GM18507 (cell line): ENCODE measurements at regions not wholly inside any gene's neighbourhood (a gene's known extent, or its start where the extent isn't known, plus 50 kb on each side); places are given as distances from the start of the nearest gene placed in this dataset.

Experiments used
- DNase-seq: peaks from one replicate; pipeline ENCODE4 v3.0.0; 2011; ENCODE audit warnings: low read depth; ENCODE audit not compliant: insufficient read length; ENCODE audit errors: extremely low spot score
- FAIRE-seq: peaks from 2 replicates; lab custom pipeline; 2011; peaks lifted over from hg19 to GRCh38; lab: Jason Lieb, UNC

DNA sequence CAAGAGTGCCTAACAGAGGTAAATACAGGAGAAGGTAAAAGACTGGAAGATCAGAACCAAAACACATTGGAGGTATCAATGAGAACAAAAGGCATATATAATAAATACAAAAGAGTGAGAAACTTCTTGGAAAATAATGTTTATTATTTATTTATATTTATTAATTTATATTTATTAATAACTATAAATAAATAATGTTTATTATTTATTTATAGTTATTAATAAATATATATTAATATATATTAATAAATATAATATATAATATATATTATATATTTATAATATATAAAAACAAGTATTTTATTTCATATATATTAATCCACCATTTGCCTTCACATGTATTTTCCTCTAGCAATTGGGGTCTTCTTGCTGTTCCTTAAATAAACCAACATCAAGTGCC lies 391.9 kb downstream of the GPATCH2 start:
- no peak for FAIRE-seq

DNA sequence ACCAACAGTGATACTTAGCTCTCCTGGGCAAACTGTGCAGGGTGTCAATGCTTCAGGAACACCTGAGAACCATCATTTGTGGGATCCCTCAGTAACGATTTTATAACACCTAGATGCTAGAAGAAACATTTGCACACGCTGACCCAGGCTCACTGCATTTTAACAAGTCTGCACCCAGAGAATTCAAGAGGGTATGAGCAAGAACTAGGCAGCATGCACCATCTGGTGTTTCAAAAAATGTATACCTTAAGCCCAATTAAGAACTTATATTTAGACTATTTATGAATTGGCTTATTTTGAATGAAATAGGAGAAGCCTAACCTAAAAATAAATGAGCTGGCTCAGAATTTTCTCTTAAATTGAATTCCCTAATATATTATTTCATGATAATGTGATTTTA lies 400.5 kb downstream of the GPATCH2 start:
- DNase-seq (no peak), FAIRE-seq (no peak)

More for the DNA sequence above, 391.9 kb downstream of the GPATCH2 start:
- DNase-seq, result no peak

GRCh38 chr1:217228689-217229088 lies 402.2 kb downstream of the GPATCH2 start:
- DNase-seq, result no peak
- no peak for FAIRE-seq

DNA sequence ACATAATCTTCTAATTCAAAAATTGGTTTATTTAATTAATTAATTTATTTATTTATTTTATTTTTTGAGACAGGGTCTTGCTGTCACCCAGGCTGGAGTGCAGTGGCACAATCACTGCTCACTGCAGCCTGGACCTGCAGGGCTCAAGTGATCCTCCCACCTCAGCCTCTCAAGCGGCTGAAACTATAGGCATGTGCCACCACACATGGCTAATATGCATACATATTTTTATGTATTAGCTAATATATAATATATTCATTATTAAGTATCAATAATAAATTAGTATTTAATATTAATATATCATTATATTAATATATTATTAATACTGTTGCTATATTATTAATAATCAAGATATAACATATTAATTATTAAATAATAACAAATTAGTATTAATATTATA lies 406.7 kb downstream of the GPATCH2 start:
- FAIRE-seq, result no peak
- DNase-seq, result no peak

DNA sequence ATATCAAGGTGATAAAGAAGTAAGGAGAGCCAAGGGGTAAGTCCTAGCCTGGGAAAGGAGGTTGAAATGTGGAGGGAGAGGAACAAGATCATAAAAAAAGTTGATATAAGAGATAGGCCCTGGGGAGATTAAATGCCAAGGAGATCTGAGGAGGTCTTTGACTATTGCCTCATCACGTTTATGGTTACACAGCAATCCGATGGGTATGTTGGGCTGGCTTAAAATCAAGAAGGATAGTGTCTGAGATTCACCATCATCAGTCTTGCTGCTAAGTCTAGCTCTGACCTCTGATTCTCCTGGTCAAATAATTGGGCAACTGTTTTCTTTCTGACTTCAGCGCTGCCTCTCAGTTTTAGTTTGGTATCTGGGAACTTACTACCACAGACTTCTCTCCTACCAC lies 416.3 kb downstream of the GPATCH2 start:
- DNase-seq, result no peak

GRCh38 chr1:217211486-217211885 lies 419.4 kb downstream of the GPATCH2 start:
- no peak for DNase-seq
- no peak for FAIRE-seq

More for the DNA sequence above, 416.3 kb downstream of the GPATCH2 start:
- FAIRE-seq, result no peak

DNA sequence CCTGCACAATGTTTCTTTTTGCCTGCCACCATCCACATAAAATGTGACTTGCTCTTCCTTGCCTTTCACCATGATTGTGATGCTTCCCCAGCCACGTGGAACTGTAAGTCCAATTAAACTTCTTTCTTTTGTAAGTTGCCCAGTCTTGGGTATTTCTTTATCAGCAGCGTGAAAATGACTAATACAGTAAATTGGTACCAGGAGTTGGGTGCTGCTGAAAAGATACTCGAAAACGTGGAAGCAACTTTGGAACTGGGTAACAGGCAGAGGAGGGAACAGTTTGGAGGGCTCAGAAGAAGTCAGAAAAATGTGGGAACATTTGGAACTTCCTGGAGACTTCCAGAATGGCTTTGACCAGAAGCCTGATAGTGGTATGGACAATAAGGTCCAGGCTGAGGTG lies 425.3 kb downstream of the GPATCH2 start:
- DNase-seq, result no peak
- FAIRE-seq, result no peak

- FAIRE-seq (no peak), DNase-seq (no peak)
Measured at GRCh38 chr1:217196616-217197015, 434.3 kb downstream of the GPATCH2 start.

DNA sequence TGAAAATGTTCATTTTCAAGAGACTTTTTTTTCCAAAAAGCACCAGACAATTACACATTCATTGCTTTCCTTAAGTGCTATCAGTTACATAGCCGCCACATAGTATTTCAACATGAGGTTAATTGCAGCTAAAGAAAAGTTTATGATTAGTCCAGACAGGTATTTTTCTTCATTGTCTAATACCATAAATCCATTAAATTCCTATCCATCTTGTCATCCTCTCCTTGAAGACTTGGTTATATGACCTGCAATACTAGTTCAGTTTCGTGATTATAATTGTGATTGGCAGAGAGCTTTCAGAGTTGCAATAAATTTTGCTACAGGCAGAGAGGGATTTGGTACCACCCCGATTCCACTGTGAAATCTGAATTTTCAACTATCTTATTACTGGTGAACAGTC lies 437.7 kb downstream of the GPATCH2 start:
- FAIRE-seq (no peak), DNase-seq (no peak)

DNA sequence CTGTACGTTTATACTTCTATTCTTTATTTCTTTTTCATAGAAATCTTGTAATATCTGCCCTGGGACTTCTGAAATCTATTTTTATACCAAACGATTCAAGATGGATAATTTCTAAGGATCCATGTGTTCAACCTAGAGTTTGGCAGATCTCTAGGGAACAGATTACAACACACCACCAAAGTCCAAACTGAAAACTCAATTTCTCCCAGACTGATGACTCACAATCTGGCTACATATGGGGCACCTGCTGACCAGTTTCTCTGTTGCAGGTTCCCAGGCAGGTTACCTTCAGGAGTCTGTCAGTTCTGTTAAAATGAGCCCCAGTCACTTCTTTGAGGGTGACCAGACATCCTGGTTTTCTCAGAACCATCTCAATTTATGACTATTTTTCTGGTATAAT lies 439.4 kb downstream of the GPATCH2 start:
- DNase-seq, result no peak
- FAIRE-seq, result no peak

DNA sequence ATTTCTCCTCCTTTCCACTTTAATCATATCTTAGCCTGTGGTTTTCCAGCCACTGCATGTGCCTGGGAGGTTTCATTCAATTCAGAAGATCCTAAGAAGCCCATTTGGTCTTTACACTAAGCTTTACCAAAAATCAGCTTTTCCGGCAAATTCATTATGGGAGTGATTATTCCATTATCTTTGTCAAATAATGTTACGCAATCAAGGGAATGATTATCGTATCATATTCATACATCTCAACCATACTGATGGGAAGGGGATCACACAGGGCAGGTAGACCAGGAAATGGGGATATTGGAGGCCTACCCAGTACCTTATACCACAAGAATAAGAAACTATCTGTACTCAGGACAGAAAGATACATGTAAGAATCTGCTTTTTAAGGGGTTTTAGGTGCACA lies 440.5 kb downstream of the GPATCH2 start:
- DNase-seq, result no peak
- FAIRE-seq, result no peak

DNA sequence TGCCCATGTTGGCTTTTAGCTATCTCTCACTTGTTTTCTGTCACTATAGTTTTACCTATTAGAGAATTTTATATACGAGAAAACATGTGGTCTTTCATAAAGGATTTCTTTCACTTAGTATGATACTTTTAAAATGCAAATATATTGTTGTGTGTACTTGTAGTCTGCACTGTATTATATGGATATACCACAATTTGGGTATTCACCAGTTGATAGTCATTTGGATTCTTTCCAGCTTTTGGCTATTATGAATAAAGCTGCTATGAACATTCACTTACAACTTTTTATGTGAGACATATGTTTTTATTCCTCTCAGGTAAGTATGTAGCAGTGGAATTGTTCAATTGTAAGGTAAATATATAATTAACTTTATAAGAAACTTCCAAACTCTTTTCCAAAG lies 441.5 kb downstream of the GPATCH2 start:
- FAIRE-seq (no peak), DNase-seq (no peak)

DNA sequence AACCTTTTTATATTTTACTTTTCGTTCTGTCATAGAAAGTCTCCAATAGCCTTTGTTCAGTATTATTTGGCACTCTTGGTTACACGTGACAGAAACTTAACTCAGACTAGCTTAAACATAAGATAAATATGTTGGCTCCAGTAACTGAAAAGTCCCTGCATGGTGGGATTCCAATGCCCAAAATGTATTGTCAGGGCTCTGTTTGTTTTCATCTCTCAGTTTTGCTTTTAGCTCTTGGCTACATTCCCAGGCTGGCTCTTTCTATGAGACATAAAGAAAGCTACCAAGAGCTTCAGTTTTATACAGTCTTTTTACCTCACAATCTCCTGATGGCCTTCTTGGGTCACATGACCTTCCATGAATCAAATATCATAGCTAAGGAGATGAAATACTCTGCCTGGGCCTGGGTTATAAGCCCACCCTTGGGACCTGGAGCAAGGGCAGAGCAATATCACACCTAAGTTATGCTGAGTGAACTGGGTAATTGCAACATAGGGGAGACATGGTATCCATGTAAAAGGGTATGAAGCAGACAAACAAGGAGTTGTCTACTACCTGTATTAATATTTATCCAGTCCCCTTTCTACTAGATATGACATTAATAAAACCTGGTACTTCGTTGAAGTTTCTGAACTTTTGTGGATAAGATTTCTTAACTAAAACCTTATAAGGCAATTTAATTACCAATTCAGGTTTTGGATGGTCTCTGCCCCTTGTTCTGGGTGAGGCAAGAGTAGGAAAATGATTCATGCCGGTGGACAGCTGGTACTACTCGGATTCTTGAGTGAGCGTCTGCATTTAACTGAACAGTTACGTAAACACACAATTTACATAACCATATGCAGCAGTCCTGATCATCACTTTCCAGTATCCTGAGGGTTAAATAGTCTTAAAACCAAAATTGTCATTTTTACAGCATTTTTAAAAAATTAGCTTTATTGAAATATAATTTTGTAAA lies 442.3 kb downstream of the GPATCH2 start:
- FAIRE-seq (no peak), DNase-seq (no peak)

GRCh38 chr1:217186664-217187063 lies 444.2 kb downstream of the GPATCH2 start:
- FAIRE-seq (no peak), DNase-seq (no peak)

DNA sequence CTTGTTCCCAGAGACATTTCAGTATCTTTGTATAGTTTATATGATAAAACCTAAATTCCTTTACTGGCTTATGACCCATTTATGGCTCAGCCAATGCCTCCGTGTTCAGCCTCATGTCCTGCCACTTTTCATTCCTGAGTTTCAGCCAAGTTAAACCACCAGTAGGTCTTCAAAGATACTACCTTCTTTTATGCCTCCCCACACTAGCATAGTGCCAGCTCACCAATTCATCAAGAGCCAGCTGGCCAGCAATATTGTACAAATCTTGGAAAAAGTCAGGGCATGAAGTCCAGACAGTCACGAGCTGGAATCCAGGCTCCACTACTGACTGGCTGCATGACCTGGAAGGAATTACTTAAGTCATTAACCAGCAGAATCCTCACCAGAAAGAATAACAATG lies 446.0 kb downstream of the GPATCH2 start:
- FAIRE-seq, result no peak

DNA sequence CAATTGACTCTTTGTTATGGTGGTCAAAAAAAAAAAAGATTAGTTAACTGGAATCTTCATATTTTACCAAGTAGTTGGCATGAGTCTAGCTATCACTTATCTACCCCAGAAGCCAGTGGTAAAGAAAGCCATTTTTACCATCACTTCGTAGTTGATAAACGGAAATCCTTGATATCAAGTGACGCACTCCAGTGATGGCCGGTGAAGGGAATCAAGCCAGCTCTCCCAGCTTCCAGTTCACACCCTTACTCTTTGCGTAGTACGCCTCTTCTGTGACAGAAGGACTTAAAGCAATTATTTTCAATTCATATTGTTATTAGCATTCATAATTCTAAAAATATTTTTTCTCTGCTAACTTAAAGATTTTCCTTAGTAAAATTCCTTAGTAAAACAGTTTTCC lies 447.9 kb downstream of the GPATCH2 start:
- FAIRE-seq (no peak), DNase-seq (no peak)

More for the DNA sequence above, 446.0 kb downstream of the GPATCH2 start:
- no peak for DNase-seq

GRCh38 chr1:217181756-217182155 lies 449.1 kb downstream of the GPATCH2 start:
- no peak for DNase-seq
- FAIRE-seq, result no peak

- DNase-seq (no peak), FAIRE-seq (no peak)
Measured at GRCh38 chr1:217181176-217181746, 449.6 kb downstream of the GPATCH2 start.

DNA sequence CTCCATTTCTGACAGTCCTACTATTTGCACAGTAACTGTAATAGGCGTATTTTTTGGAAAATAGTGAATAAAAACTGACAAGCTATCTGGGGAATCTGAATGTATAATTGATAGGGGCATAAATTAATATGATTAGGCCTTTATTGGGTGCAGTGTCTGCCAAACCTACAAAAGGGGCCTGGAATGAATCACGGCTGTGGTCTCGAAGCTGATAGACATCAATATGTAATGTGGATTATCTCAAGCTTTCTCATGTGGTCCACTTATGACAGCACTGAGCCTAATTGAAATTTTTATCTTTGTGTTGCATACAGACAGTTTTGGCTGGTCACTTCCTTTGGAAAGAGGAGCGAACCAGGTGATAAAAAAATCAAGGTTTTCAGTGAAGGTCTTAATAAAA lies 450.4 kb downstream of the GPATCH2 start:
- FAIRE-seq, result no peak

GRCh38 chr1:217164403-217164802 lies 441.2 kb upstream of the ESRRG start:
- DNase-seq (no peak), FAIRE-seq (no peak)

More for the DNA sequence above, 450.4 kb downstream of the GPATCH2 start:
- DNase-seq, result no peak

DNA sequence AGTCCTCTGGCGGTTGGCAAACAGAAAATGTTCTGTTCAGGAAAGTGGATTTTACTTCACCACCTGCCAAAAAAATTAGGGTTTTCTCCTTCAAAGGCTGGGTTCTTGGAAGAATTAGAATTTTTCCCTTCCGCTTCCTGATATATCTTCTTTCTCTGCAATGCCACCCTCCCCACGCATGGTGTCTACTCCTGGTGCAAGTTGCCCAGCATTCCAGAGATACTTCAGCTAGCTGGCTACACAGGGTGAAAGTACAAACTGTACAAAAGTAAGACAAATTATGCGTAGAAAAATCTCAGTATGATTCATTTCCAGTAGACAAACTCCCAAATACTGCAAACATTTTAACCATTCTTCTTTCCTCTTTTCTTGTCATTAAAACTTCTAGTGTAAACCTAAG lies 430.1 kb upstream of the ESRRG start:
- FAIRE-seq (no peak), DNase-seq (no peak)
